Calu3 (cell line): ENCODE measurements at regions not wholly inside any gene's neighbourhood (a gene's known extent, or its start where the extent isn't known, plus 50 kb on each side); places are given as distances from the start of the nearest gene placed in this dataset.
"Not testable (repeated sequence)": the region's sequence is repeated elsewhere in the genome, so short reads cannot be mapped to it uniquely, and the experiment has no call there.

ENCODE experiments used
- BruUV-seq: library from RNA; stranded (reverse); fragments of 400-500 nt; replicated peaks from 2 replicates; lab custom pipeline; 2021; lab: Mats Ljungman, UMichigan
- CTCF ChIA-PET: fragments of 300-600 bp; sonication (Branson Sonifier 250); formaldehyde crosslinking; loops from one replicate; lab custom pipeline; 2022; ENCODE audit warnings: antibody characterized with exemption; lab: Charles Lee
- DNase-seq: peaks from one replicate; pipeline ENCODE4 v3.0.0; 2022
- H3K27ac Mint-ChIP-seq: one replicate; pipeline ENCODE4 v1.8.0; 2022; ENCODE audit warnings: mixed read lengths; ENCODE audit not compliant: unreplicated experiment
- H3K27me3 Mint-ChIP-seq: one replicate; pipeline ENCODE4 v1.8.0; 2022; ENCODE audit warnings: mixed read lengths; ENCODE audit not compliant: unreplicated experiment
- H3K36me3 Mint-ChIP-seq: one replicate; pipeline ENCODE4 v1.8.0; 2022; ENCODE audit warnings: mild to moderate bottlenecking, moderate library complexity, mixed read lengths; ENCODE audit not compliant: insufficient read depth, unreplicated experiment
- H3K4me1 Mint-ChIP-seq: one replicate; pipeline ENCODE4 v1.8.0; 2022; ENCODE audit warnings: mild to moderate bottlenecking, low read depth, mixed read lengths; ENCODE audit not compliant: unreplicated experiment
- H3K4me3 Mint-ChIP-seq: one replicate; pipeline ENCODE4 v1.8.0; 2022; ENCODE audit warnings: mild to moderate bottlenecking, low read depth, moderate library complexity, mixed read lengths; ENCODE audit not compliant: unreplicated experiment
- H3K9me3 Mint-ChIP-seq: one replicate; pipeline ENCODE4 v1.8.0; 2022; ENCODE audit warnings: low read depth, mixed read lengths; ENCODE audit not compliant: unreplicated experiment
- CTCF ChIP-seq: fragments of 200-600 bp; IDR thresholded peaks from one replicate; pipeline ENCODE4 v1.8.0; 2022; ENCODE audit warnings: antibody characterized with exemption; ENCODE audit not compliant: unreplicated experiment
- intact Hi-C: fragments of 100-400 bp; cut with micrococcal nuclease; formaldehyde crosslinking; loops from one replicate; pipeline ENCODE4 v1.10.0; 2022; ENCODE audit not compliant: unreplicated experiment

- H3K9me3 Mint-ChIP-seq = no peaks in the 10 kb centered on the region
- no peak overlapping the region for H3K27ac Mint-ChIP-seq
- H3K27me3 Mint-ChIP-seq = no peaks in the 10 kb centered on the region
- no TSS peak for BruUV-seq
- H3K4me1 Mint-ChIP-seq = peaks cover 9% of the 10 kb centered on the region
- no peak overlapping the region for H3K4me3 Mint-ChIP-seq
- no peaks in the 10 kb centered on the region for H3K36me3 Mint-ChIP-seq
- no peak for DNase-seq
- CTCF ChIA-PET = no interaction called here
- no peak for TF ChIP-seq CTCF
- intact Hi-C loops = no loop called here
These were observed 273.7 kb downstream of the HNRNPD start for GRCh38 chr4:82099928-82100579.

GRCh38 chr4:82097504-82097903 lies 276.3 kb downstream of the HNRNPD start:
- H3K36me3 Mint-ChIP-seq = no peaks in the 10 kb centered on the region
- no peak overlapping the region for H3K4me3 Mint-ChIP-seq
- H3K27ac Mint-ChIP-seq = no peak overlapping the region
- peaks cover 9% of the 10 kb centered on the region for H3K4me1 Mint-ChIP-seq
- TF ChIP-seq CTCF = no peak
- no peaks in the 10 kb centered on the region for H3K27me3 Mint-ChIP-seq
- DNase-seq = peak; percentile 6
- no TSS peak for BruUV-seq
- intact Hi-C loops = no loop called here
- H3K9me3 Mint-ChIP-seq = no peaks in the 10 kb centered on the region
- CTCF ChIA-PET = interaction anchor here (0.7 kb wide), 1 partner anchor 14 kb away, joined by 3 read pairs; no protein-coding TSS in a partner anchor

GRCh38 chr4:82090717-82091116 lies 283.1 kb downstream of the HNRNPD start:
- no TSS peak for BruUV-seq
- DNase-seq = no peak
- no peak for TF ChIP-seq CTCF
- H3K4me3 Mint-ChIP-seq = no peak overlapping the region
- H3K27me3 Mint-ChIP-seq = no peaks in the 10 kb centered on the region
- H3K27ac Mint-ChIP-seq = no peak overlapping the region
- CTCF ChIA-PET = no interaction called here
- no peaks in the 10 kb centered on the region for H3K36me3 Mint-ChIP-seq
- no peaks in the 10 kb centered on the region for H3K9me3 Mint-ChIP-seq
- no peaks in the 10 kb centered on the region for H3K4me1 Mint-ChIP-seq
- intact Hi-C loops = no loop called here

GRCh38 chr4:82084747-82085146 lies 289.0 kb downstream of the HNRNPD start:
- no TSS peak for BruUV-seq
- no peaks in the 10 kb centered on the region for H3K27me3 Mint-ChIP-seq
- H3K27ac Mint-ChIP-seq = no peak overlapping the region
- no peaks in the 10 kb centered on the region for H3K36me3 Mint-ChIP-seq
- DNase-seq = no peak
- CTCF ChIA-PET = no interaction called here
- no peak overlapping the region for H3K4me3 Mint-ChIP-seq
- no peaks in the 10 kb centered on the region for H3K4me1 Mint-ChIP-seq
- intact Hi-C loops = no loop called here
- no peak for TF ChIP-seq CTCF
- H3K9me3 Mint-ChIP-seq = no peaks in the 10 kb centered on the region

GRCh38 chr4:82077471-82077995 lies 296.3 kb downstream of the HNRNPD start:
- DNase-seq, BruUV-seq, H3K27ac Mint-ChIP-seq, H3K36me3 Mint-ChIP-seq, H3K4me3 Mint-ChIP-seq, H3K4me1 Mint-ChIP-seq, H3K9me3 Mint-ChIP-seq, intact Hi-C loops, CTCF ChIA-PET, H3K27me3 Mint-ChIP-seq: not testable (repeated sequence)
